ENCODE measurements at regions not wholly inside any gene's neighbourhood (a gene's known extent, or its start where the extent isn't known, plus 50 kb on each side); places are given as distances from the start of the nearest gene placed in this dataset.

DNA sequence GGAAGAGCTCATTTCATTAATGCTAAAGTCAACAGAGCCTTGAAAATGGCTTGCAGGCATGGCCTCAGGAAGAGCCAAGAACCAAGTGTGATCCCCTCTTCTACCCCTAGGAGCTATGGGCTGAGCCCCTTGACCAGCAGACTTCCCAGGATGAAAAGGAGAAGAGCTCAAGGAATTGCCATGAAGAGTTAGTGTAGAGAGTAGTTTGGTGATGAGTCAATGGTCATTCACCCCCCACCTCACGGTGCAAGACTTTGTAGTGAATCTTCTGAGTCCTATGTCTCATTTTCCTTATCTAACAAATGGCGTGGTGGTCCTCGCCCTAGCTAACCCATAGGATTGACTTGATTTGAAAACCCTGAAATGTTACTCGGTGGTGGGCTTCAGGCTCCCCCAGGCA lies 422.4 kb upstream of the CADM1 start (continued):
- TF ChIP-seq, protein P1, sequence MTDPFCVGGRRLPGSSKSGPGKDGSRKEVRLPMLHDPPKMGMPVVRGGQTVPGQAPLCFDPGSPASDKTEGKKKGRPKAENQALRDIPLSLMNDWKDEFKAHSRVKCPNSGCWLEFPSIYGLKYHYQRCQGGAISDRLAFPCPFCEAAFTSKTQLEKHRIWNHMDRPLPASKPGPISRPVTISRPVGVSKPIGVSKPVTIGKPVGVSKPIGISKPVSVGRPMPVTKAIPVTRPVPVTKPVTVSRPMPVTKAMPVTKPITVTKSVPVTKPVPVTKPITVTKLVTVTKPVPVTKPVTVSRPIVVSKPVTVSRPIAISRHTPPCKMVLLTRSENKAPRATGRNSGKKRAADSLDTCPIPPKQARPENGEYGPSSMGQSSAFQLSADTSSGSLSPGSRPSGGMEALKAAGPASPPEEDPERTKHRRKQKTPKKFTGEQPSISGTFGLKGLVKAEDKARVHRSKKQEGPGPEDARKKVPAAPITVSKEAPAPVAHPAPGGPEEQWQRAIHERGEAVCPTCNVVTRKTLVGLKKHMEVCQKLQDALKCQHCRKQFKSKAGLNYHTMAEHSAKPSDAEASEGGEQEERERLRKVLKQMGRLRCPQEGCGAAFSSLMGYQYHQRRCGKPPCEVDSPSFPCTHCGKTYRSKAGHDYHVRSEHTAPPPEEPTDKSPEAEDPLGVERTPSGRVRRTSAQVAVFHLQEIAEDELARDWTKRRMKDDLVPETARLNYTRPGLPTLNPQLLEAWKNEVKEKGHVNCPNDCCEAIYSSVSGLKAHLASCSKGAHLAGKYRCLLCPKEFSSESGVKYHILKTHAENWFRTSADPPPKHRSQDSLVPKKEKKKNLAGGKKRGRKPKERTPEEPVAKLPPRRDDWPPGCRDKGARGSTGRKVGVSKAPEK (CRISPR knock-in tag; IDR thresholded peaks at IDR 0.05; ENCODE audit: borderline replicate concordance), result no peak
- TF ChIP-seq SIN3B (IDR thresholded peaks at IDR 0.05; ENCODE audit: low read length) (no peak), MAFG (CRISPR knock-in tag; IDR thresholded peaks at IDR 0.05) (no peak), DNMT1 (CRISPR knock-in tag; IDR thresholded peaks at IDR 0.05) (no peak), NR2F1 (CRISPR knock-in tag; IDR thresholded peaks at IDR 0.05) (no peak), ZXDC (CRISPR knock-in tag; IDR thresholded peaks at IDR 0.05) (no peak), MED8 (CRISPR knock-in tag; IDR thresholded peaks at IDR 0.05; ENCODE audit: insufficient replicate concordance) (no peak), IRF9 (CRISPR knock-in tag; IDR thresholded peaks at IDR 0.05; ENCODE audit: borderline replicate concordance) (no peak), ZKSCAN5 (CRISPR knock-in tag; IDR thresholded peaks at IDR 0.05) (no peak), ZNF580 (CRISPR knock-in tag; IDR thresholded peaks at IDR 0.05; ENCODE audit: borderline replicate concordance, low read depth) (no peak), CBX5 (CRISPR knock-in tag; IDR thresholded peaks at IDR 0.05; ENCODE audit: borderline replicate concordance) (no peak), ZNF670 (CRISPR knock-in tag; IDR thresholded peaks at IDR 0.05; ENCODE audit: borderline replicate concordance) (no peak), ZNF609 (CRISPR knock-in tag; IDR thresholded peaks at IDR 0.05; ENCODE audit: borderline replicate concordance) (no peak)

All from HepG2 (cell line).